ENCODE measurements at regions not wholly inside any gene's neighbourhood (a gene's known extent, or its start where the extent isn't known, plus 50 kb on each side); places are given as distances from the start of the nearest gene placed in this dataset.
A peak's percentile ranks its signal among the peaks of the same experiment; 100 is the strongest.

GRCh38 chr1:191970116-191970515 is 188.1 kb upstream of the RGS18 start:
- DNase-seq, result no peak

GRCh38 chr1:191971447-191971846 is 186.8 kb upstream of the RGS18 start:
- no peak for DNase-seq

GRCh38 chr1:191974004-191974403 is 184.3 kb upstream of the RGS18 start:
- no peak for DNase-seq

- DNase-seq, result no peak
These were observed 180.3 kb upstream of the RGS18 start for GRCh38 chr1:191977874-191978506.

GRCh38 chr1:191984856-191985255 is 173.4 kb upstream of the RGS18 start:
- DNase-seq, result no peak

- no peak for DNase-seq
These were observed 166.1 kb upstream of the RGS18 start for GRCh38 chr1:191992118-191992517.

GRCh38 chr1:191993549-191993948 is 164.7 kb upstream of the RGS18 start:
- DNase-seq, result no peak

- no peak for DNase-seq
These were observed 156.2 kb upstream of the RGS18 start for GRCh38 chr1:192002063-192002462.

GRCh38 chr1:192003295-192004077 is 154.8 kb upstream of the RGS18 start:
- DNase-seq, result no peak

GRCh38 chr1:192005976-192006375 is 152.3 kb upstream of the RGS18 start:
- DNase-seq, result no peak

- DNase-seq, result no peak
These were observed 149.9 kb upstream of the RGS18 start for GRCh38 chr1:192008281-192008825.

- DNase-seq, result no peak
These were observed 147.9 kb upstream of the RGS18 start for GRCh38 chr1:192010406-192010805.

GRCh38 chr1:192011525-192011924 is 146.7 kb upstream of the RGS18 start:
- DNase-seq, result no peak

GRCh38 chr1:192022827-192023226 is 135.4 kb upstream of the RGS18 start:
- no peak for DNase-seq

- DNase-seq, result no peak
These were observed 133.4 kb upstream of the RGS18 start for GRCh38 chr1:192024881-192025280.

GRCh38 chr1:192038567-192038966 is 119.7 kb upstream of the RGS18 start:
- no peak for DNase-seq

GRCh38 chr1:192045131-192045530 is 113.1 kb upstream of the RGS18 start:
- no peak for DNase-seq

- peak in 2 of 58 donors; percentile 20 to 39 for DNase-seq
These were observed 104.7 kb upstream of the RGS18 start for GRCh38 chr1:192053531-192053971.

GRCh38 chr1:192057766-192058165 is 100.5 kb upstream of the RGS18 start:
- DNase-seq, result no peak

- DNase-seq, result no peak
These were observed 98.9 kb upstream of the RGS18 start for GRCh38 chr1:192059407-192059806.

- DNase-seq, result no peak
These were observed 96.7 kb upstream of the RGS18 start for GRCh38 chr1:192061556-192061955.

- DNase-seq, result no peak
These were observed 93.2 kb upstream of the RGS18 start for GRCh38 chr1:192065087-192065486.

GRCh38 chr1:192066202-192066601 is 92.1 kb upstream of the RGS18 start:
- DNase-seq, result no peak

All from anterior cingulate cortex (tissue), 58 donors.